Cardiac fibroblast (primary cell): ENCODE measurements at regions not wholly inside any gene's neighbourhood (a gene's known extent, or its start where the extent isn't known, plus 50 kb on each side); places are given as distances from the start of the nearest gene placed in this dataset.
"Not testable (repeated sequence)": the region's sequence is repeated elsewhere in the genome, so short reads cannot be mapped to it uniquely, and the experiment has no call there.

ENCODE experiments used
- DNase-seq, 2 donors: peaks; one replicate each; pipeline versions ENCODE4 v3.0.0 to v3.0.0-alpha.2; 2010; ENCODE audit warnings: low read depth in 2 of 2
- H3K4me3 ChIP-seq, 2 donors: replicated peaks in 1 of 2; 1 replicate in 1 of 2; 2 replicates in 1 of 2; pipeline ENCODE4 v1.5.1; 2011; ENCODE audit warnings: low read depth in 2 of 2, low read length in 2 of 2, mild to moderate bottlenecking in 2 of 2, moderate library complexity in 1 of 2
- TF ChIP-seq, protein P1 (sequence below): IDR thresholded peaks from one replicate; pipeline ENCODE4 v1.5.1; 2011; ENCODE audit warnings: low read depth, mild to moderate bottlenecking, low read length, inconsistent platforms

DNA sequence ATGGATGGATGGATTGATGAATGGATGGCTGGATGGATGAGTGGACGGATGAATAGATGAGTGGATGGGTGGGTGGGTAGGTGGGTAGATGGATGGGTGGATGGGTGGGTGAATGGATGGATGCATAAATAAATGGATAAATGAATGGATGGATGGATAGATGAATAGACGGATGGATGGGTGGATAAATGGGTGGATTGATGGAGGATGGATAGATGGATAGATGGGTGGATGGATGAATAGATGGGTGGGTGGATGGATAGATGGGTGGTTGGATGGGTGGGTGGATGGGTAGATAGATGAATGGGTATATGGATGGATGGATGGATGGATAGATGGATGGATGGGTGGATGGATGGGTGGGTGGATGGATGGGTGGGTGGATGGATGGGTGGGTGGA is 84.9 kb upstream of the ZNF536 start:
- TF ChIP-seq, protein P1, sequence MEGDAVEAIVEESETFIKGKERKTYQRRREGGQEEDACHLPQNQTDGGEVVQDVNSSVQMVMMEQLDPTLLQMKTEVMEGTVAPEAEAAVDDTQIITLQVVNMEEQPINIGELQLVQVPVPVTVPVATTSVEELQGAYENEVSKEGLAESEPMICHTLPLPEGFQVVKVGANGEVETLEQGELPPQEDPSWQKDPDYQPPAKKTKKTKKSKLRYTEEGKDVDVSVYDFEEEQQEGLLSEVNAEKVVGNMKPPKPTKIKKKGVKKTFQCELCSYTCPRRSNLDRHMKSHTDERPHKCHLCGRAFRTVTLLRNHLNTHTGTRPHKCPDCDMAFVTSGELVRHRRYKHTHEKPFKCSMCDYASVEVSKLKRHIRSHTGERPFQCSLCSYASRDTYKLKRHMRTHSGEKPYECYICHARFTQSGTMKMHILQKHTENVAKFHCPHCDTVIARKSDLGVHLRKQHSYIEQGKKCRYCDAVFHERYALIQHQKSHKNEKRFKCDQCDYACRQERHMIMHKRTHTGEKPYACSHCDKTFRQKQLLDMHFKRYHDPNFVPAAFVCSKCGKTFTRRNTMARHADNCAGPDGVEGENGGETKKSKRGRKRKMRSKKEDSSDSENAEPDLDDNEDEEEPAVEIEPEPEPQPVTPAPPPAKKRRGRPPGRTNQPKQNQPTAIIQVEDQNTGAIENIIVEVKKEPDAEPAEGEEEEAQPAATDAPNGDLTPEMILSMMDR = no peak
- no peak overlapping the region for H3K4me3 ChIP-seq
- no peak for DNase-seq

DNA sequence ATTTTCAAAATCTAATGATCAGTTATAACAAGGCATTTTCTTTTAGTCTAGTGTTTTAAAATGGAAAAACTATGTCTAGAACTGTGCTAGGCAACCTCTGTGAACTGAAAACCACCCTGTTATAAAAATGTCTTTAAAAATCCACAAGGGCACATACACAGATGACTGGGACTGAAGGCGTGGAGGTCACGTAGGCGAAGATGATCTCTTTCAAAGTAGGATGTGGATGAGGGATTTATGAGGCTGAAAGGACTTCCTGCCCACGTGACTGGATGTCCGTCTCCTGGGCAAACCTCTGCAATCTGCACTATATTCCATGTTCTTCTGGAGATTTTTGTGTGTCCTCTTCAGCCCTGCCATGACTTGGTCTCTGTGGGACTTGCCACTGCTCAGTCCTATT is 84.2 kb upstream of the ZNF536 start:
- TF ChIP-seq, protein P1 = no peak
- DNase-seq = no peak

DNA sequence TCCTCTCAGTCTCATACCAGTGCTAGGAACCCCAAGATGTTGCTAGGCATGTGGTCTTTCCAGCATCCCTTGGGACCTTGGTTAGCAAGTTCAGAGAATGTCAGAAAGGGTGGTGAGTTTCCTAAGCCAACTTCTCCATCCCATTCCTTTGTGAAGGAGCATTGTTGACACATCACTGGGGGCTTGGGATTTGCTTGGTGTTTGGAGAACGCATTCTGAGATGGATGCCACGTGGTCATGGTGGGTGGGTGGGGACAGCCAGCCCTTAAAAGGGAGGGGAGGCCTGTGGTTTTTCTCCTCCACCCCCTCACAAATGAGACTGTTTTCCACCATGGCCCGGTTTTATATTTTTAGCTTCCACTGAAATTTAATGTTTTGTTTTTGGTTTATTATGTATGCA is 83.3 kb upstream of the ZNF536 start:
- no peak overlapping the region for H3K4me3 ChIP-seq
- no peak for DNase-seq
- TF ChIP-seq, protein P1 = no peak

More for the DNA sequence above, 84.2 kb upstream of the ZNF536 start:
- H3K4me3 ChIP-seq = no peak overlapping the region

DNA sequence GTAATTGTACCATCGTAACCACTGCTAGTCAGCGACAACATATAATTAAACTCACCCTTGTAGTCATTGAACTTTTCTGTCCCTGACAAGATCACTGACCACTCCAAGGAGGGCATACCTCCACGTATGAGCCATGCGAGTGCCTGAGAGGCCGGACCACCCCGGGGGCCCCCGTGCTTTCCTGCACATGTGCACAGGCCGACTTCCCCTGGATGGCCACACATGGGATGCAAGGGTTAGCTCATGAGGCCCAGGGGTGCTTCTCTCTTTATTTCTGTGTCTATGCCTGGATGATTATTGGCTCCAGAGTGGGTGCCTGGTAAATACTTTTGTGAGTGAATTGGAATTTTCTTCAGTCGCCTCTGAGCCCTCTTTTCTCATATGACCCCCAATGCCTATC is 82.8 kb upstream of the ZNF536 start:
- H3K4me3 ChIP-seq = no peak overlapping the region
- no peak for DNase-seq
- TF ChIP-seq, protein P1 = no peak

DNA sequence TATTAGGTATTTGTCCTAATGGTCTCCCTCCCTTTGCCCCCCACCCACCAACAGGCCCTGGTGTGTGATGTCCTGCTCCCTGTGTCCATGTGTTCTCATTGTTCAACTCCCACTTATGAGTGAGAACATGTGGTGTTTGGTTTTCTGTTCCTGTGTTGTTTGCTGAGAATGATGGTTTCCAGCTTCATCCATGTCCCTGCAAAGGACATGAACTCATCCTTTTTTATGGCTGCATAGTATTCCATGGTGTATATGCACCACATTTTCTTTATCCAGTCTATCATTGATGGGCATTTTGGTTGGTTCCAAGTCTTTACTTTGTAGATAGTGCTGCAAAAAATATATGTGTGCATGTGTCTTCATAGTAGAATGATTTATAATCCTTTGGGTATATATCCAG is 81.4 kb upstream of the ZNF536 start:
- not testable (repeated sequence) for DNase-seq, H3K4me3 ChIP-seq

DNA sequence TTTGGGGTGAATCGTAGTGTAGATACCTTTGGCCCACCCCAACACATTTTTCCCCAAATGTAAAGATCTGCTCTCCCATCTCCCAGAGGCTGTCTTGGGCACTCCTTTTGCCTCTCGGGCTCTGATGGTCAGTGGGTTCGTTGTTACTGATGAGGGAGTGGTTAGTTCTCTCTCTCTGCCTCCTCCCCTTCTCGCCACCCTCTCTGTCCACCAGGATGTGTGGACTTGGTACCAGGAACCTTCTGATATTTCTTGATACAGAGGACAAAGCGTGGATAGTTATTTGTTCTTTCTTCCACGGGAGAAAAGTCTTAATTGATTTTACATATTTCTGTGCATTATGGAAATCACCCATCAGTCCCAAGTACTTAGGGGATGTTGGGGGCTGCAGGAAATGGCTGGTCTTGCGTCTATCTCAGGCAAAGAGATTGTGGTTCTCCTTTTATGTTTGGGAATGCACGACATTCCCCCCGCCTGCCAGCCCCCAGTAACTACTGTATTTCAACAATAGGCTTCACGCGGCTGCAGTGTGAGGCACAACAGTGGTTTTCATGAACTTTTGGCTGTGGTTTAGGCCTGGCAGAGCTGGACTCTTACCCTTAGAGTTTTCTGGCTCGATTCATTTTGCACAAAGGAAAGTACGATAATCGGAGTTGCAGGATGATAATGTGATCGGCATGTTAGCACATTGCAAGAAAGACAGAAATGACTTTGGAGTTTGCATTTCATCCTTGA is 79.0 kb upstream of the ZNF536 start:
- TF ChIP-seq, protein P1 = no peak
- no peak overlapping the region for H3K4me3 ChIP-seq
- DNase-seq = no peak

DNA sequence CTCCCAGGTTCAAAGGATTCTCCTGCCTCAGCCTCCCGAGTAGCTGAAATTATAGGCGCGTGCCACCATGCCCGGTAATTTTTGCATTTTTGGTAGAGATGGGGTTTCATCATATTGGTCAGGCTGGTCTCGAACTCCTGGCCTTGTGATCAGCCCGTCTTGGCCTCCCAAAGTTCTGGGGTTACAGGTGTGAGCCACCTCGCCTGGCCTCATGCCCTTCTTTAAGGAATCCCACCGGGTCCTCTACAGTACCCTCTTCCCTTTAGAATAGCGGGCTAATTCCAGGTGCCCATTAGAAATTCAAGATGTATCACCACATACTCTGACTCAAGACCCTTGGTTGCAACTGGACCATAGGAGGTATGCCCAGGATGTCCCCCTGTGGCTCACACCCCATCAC is 74.2 kb upstream of the ZNF536 start:
- TF ChIP-seq, protein P1 = no peak
- DNase-seq = no peak
- no peak overlapping the region for H3K4me3 ChIP-seq
